SK-N-SH (cell line): ENCODE measurements at regions not wholly inside any gene's neighbourhood (a gene's known extent, or its start where the extent isn't known, plus 50 kb on each side); places are given as distances from the start of the nearest gene placed in this dataset.

Source experiments
- CTCF ChIA-PET: fragments of 300-600, 350-600 bp; formaldehyde crosslinking; extraction: SDS; loops from one replicate; lab custom pipeline; 2021; lab: Yijun Ruan, JAX
- POLR2A ChIA-PET: fragments of 350-600 bp; sonication (Branson Sonifier 250); formaldehyde crosslinking; extraction: SDS; loops from one replicate; lab custom pipeline; 2020; ENCODE audit warnings: antibody characterized with exemption, inconsistent platforms; lab: Yijun Ruan, JAX
- DNase-seq: peaks from one replicate; pipeline ENCODE4 v3.0.0; 2012
- H2AFZ ChIP-seq: fragments of 200-600 bp; sonication (generic); 2 replicates; pipeline ENCODE4 v1.8.1; 2016; ENCODE audit warnings: antibody characterized with exemption, mild to moderate bottlenecking, low read depth
- H3F3A ChIP-seq: fragments of 200-600 bp; sonication (generic); replicated peaks from 2 replicates; pipeline ENCODE3; 2016; ENCODE audit warnings: antibody characterized with exemption, mild to moderate bottlenecking; ENCODE audit not compliant: insufficient read depth
- H3K27ac ChIP-seq, 2 experiments: fragments of 200-500 bp in 1 of 2; fragments of 200-600 bp in 1 of 2; sonication (Bioruptor generic) in 1 of 2; sonication (generic), shearing (Covaris generic) in 1 of 2; 2 replicates each; pipeline versions ENCODE4 v1.5.1 to v1.6.1; 2014 to 2016; ENCODE audit warnings: low read depth in 2 of 2, inconsistent platforms in 1 of 2, low read length in 1 of 2, mild to moderate bottlenecking in 1 of 2, mixed read lengths in 1 of 2
- H3K27me3 ChIP-seq: fragments of 200-600 bp; sonication (generic), shearing (Covaris generic); 2 replicates; pipeline ENCODE4 v1.6.1; 2016; ENCODE audit warnings: mixed run types; ENCODE audit not compliant: insufficient read depth
- H3K36me3 ChIP-seq, 2 experiments: fragments of 200-500 bp in 1 of 2; fragments of 200-600 bp in 1 of 2; sonication (Bioruptor generic) in 1 of 2; sonication (generic) in 1 of 2; replicated peaks in 1 of 2; 2 replicates each; pipeline versions ENCODE3 to v1.5.1; 2014 to 2016; ENCODE audit warnings: low read length in 1 of 2, mild to moderate bottlenecking in 1 of 2; ENCODE audit not compliant: insufficient read depth in 2 of 2, control insufficient read depth in 1 of 2
- H3K4me1 ChIP-seq, 2 experiments: fragments of 200-500 bp in 1 of 2; fragments of 200-600 bp in 1 of 2; sonication (Bioruptor generic) in 1 of 2; sonication (generic), shearing (Covaris generic) in 1 of 2; 2 replicates each; pipeline versions ENCODE4 v1.5.1 to v1.6.1; 2014 to 2016; ENCODE audit warnings: low read depth in 1 of 2, low read length in 1 of 2, mixed run types in 1 of 2; ENCODE audit not compliant: insufficient read depth in 2 of 2, control insufficient read depth in 1 of 2
- H3K4me2 ChIP-seq: fragments of 200-600 bp; sonication (generic), shearing (Covaris generic); 2 replicates; pipeline ENCODE4 v1.6.1; 2017; ENCODE audit warnings: mixed run types
- H3K4me3 ChIP-seq, 2 experiments: fragments of 200-500 bp in 1 of 2; fragments of 200-600 bp in 1 of 2; sonication (Bioruptor generic) in 1 of 2; sonication (generic), shearing (Covaris generic) in 1 of 2; 2 replicates each; pipeline versions ENCODE4 v1.5.1 to v1.8.1; 2014 to 2016; ENCODE audit warnings: low read depth in 2 of 2, inconsistent platforms in 1 of 2, low read length in 1 of 2, mild to moderate bottlenecking in 1 of 2, mixed read lengths in 1 of 2, moderate library complexity in 1 of 2
- H3K79me2 ChIP-seq: fragments of 200-600 bp; sonication (generic); 2 replicates; pipeline ENCODE4 v1.8.1; 2017; ENCODE audit warnings: mild to moderate bottlenecking; ENCODE audit not compliant: insufficient read depth
- H3K9ac ChIP-seq: fragments of 200-600 bp; sonication (generic); 2 replicates; pipeline ENCODE4 v1.6.1; 2017; ENCODE audit warnings: mixed run types
- H3K9me2 ChIP-seq: fragments of 200-600 bp; sonication (generic); 2 replicates; pipeline ENCODE4 v1.6.1; 2017; ENCODE audit warnings: mixed run types
- H3K9me3 ChIP-seq: fragments of 200-600 bp; sonication (generic); 2 replicates; pipeline ENCODE4 v1.6.1; 2017; ENCODE audit warnings: mixed run types, mild to moderate bottlenecking, moderate library complexity
- H4K20me1 ChIP-seq: fragments of 200-600 bp; sonication (generic); 2 replicates; pipeline ENCODE4 v1.6.1; 2017; ENCODE audit warnings: mild to moderate bottlenecking, mixed run types; ENCODE audit not compliant: insufficient read depth
- EP300 ChIP-seq, 2 experiments: IDR thresholded peaks; 2 replicates each; pipeline versions ENCODE4 v1.4.0 to v1.6.1; 2012; ENCODE audit warnings: borderline replicate concordance in 1 of 2, low read depth in 1 of 2, low read length in 1 of 2
- FOXM1 ChIP-seq: IDR thresholded peaks from 2 replicates; pipeline ENCODE4 v1.4.0; 2012; ENCODE audit warnings: low read depth, mild to moderate bottlenecking
- IRF3 ChIP-seq: fragments of 150-350 bp; IDR thresholded peaks from 2 replicates; pipeline ENCODE4 v1.6.1; 2016; ENCODE audit warnings: mild to moderate bottlenecking, low read depth, low read length
- JUND ChIP-seq: IDR thresholded peaks from 2 replicates; pipeline ENCODE4 v1.4.0; 2012
- MXI1 ChIP-seq: IDR thresholded peaks from 2 replicates; pipeline ENCODE4 v1.6.1; 2012; ENCODE audit warnings: mild to moderate bottlenecking, low read depth, low read length, improper control_type of control experiment
- REST ChIP-seq: IDR thresholded peaks from 2 replicates; pipeline ENCODE4 v1.6.1; 2012; ENCODE audit warnings: mild to moderate bottlenecking, low read depth, low read length, moderate library complexity
- RFX5 ChIP-seq: IDR thresholded peaks from 2 replicates; pipeline ENCODE4 v1.6.1; 2012; ENCODE audit warnings: mild to moderate bottlenecking, improper control_type of control experiment, low read length
- RXRA ChIP-seq: IDR thresholded peaks from 2 replicates; pipeline ENCODE4 v1.4.0; 2012; ENCODE audit warnings: low read depth, mild to moderate bottlenecking, borderline replicate concordance
- SIN3A ChIP-seq: IDR thresholded peaks from 2 replicates; pipeline ENCODE4 v1.6.1; 2012; ENCODE audit warnings: low read depth, mild to moderate bottlenecking, low read length, moderate library complexity, borderline replicate concordance
- SMC3 ChIP-seq: IDR thresholded peaks from 2 replicates; pipeline ENCODE4 v1.6.1; 2012; ENCODE audit warnings: low read depth, low read length, improper control_type of control experiment
- TCF12 ChIP-seq: IDR thresholded peaks from 2 replicates; pipeline ENCODE4 v1.4.0; 2012
- ZBTB33 ChIP-seq: IDR thresholded peaks from 2 replicates; pipeline ENCODE4 v1.4.0; 2012; ENCODE audit warnings: low read depth, borderline replicate concordance

GRCh38 chr6:144474904-144475303, 189.8 kb downstream of the UTRN start (continued):
- no peak for TF ChIP-seq SIN3A

- Histone ChIP-seq H3K27me3 (no peaks in the 10 kb centered on the region), H3K9ac (no peak overlapping the region), H3K4me2 (no peak overlapping the region), H3K27ac (no peak overlapping the region), H3K4me1 (no peaks in the 10 kb centered on the region; a peak in 1 of 4 replicates), H3K4me3 (no peak overlapping the region), H3F3A (no peaks in the 10 kb centered on the region), H4K20me1 (no peaks in the 10 kb centered on the region), H2AFZ (no peak overlapping the region), H3K9me2 (no peaks in the 10 kb centered on the region), H3K9me3 (no peaks in the 10 kb centered on the region), H3K79me2 (no peaks in the 10 kb centered on the region), H3K36me3 (no peaks in the 10 kb centered on the region)
- ChIA-PET CTCF (no interaction called here), POLR2A (no interaction called here)
- no peak for DNase-seq
- no peak for TF ChIP-seq RFX5
- no peak for TF ChIP-seq IRF3
- TF ChIP-seq SMC3: no peak
- no peak for TF ChIP-seq FOXM1
- no peak for TF ChIP-seq ZBTB33
- no peak for TF ChIP-seq MXI1
- TF ChIP-seq REST: no peak
- no peak for TF ChIP-seq TCF12
- TF ChIP-seq RXRA: no peak
- no peak for TF ChIP-seq EP300 (IDR thresholded peaks at IDR 0.05; ENCODE audit: borderline replicate concordance in 1 of 2, low read depth in 1 of 2, low read length in 1 of 2)
- TF ChIP-seq JUND: no peak
These were observed 190.3 kb downstream of the UTRN start for GRCh38 chr6:144475411-144475810.
